ENCODE measurements at regions not wholly inside any gene's neighbourhood (a gene's known extent, or its start where the extent isn't known, plus 50 kb on each side); places are given as distances from the start of the nearest gene placed in this dataset.

DNA sequence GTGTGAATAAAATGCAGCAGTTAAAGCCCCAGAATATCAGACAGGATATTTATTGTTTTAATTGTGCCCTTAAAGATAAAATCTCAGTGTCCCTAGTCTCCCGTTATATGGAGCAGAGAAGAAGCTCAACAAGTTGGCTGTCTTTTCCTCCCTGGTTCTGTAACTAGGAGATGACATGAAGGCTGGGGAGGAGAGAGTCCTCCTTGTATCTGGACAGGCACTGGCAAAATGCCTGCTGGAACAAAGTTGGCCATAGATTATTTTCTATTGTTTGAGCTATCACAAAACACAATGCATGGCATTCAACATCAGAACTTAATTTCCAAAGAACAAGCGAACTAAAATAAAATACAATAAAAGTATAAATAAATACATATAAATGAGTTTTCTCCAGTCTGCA lies 694.9 kb upstream of the KCND2 start:
- TF ChIP-seq, protein P1, sequence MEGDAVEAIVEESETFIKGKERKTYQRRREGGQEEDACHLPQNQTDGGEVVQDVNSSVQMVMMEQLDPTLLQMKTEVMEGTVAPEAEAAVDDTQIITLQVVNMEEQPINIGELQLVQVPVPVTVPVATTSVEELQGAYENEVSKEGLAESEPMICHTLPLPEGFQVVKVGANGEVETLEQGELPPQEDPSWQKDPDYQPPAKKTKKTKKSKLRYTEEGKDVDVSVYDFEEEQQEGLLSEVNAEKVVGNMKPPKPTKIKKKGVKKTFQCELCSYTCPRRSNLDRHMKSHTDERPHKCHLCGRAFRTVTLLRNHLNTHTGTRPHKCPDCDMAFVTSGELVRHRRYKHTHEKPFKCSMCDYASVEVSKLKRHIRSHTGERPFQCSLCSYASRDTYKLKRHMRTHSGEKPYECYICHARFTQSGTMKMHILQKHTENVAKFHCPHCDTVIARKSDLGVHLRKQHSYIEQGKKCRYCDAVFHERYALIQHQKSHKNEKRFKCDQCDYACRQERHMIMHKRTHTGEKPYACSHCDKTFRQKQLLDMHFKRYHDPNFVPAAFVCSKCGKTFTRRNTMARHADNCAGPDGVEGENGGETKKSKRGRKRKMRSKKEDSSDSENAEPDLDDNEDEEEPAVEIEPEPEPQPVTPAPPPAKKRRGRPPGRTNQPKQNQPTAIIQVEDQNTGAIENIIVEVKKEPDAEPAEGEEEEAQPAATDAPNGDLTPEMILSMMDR (conservative IDR thresholded peaks at IDR 0.05; ENCODE audit: low read length), result no peak
- no peak for TF ChIP-seq EZH2phosphoT487 (IDR thresholded peaks at IDR 0.05; ENCODE audit: borderline replicate concordance)

Measured in Loucy (cell line).